GM23338 (cell line): ENCODE measurements at regions not wholly inside any gene's neighbourhood (a gene's known extent, or its start where the extent isn't known, plus 50 kb on each side); places are given as distances from the start of the nearest gene placed in this dataset.

Source experiments
- ATAC-seq: fragments of 200-7000 bp; cut with Tn5 transposase; 3 replicates; pipeline ENCODE4 v1.9.1; 2020
- DNase-seq: peaks from one replicate; pipeline ENCODE4 v3.0.0-alpha.2; 2015; ENCODE audit warnings: low spot score
- H2AFZ ChIP-seq: fragments of 200-600 bp; sonication (generic); 2 replicates; pipeline ENCODE4 v1.8.0; 2016; ENCODE audit warnings: antibody characterized with exemption, mild to moderate bottlenecking, moderate library complexity
- H3F3A ChIP-seq: fragments of 200-600 bp; sonication (generic); replicated peaks from 2 replicates; pipeline ENCODE4 v1.8.0; 2017; ENCODE audit warnings: antibody characterized with exemption, mixed run types, low read depth
- H3K27ac ChIP-seq: fragments of 200-600 bp; sonication (generic); 2 replicates; pipeline ENCODE4 v1.6.1; 2016; ENCODE audit warnings: low read depth
- H3K27me3 ChIP-seq: fragments of 200-600 bp; sonication (generic); 2 replicates; pipeline ENCODE4 v1.8.0; 2016; ENCODE audit warnings: mild to moderate bottlenecking, mixed run types, moderate library complexity; ENCODE audit not compliant: insufficient read depth
- H3K36me3 ChIP-seq: fragments of 200-600 bp; sonication (generic); 2 replicates; pipeline ENCODE4 v1.8.0; 2016; ENCODE audit warnings: mild to moderate bottlenecking; ENCODE audit not compliant: insufficient read depth
- H3K4me1 ChIP-seq: fragments of 200-600 bp; sonication (generic); 2 replicates; pipeline ENCODE4 v1.8.0; 2016; ENCODE audit warnings: mild to moderate bottlenecking, moderate library complexity; ENCODE audit not compliant: insufficient read depth
- H3K4me2 ChIP-seq: fragments of 200-600 bp; sonication (generic); 2 replicates; pipeline ENCODE4 v1.7.1; 2017; ENCODE audit warnings: mixed run types
- H3K4me3 ChIP-seq: fragments of 200-600 bp; sonication (generic); 2 replicates; pipeline ENCODE4 v1.6.1; 2016; ENCODE audit warnings: mixed run types
- H3K79me2 ChIP-seq: fragments of 200-600 bp; sonication (generic); replicated peaks from 2 replicates; pipeline ENCODE4 v1.8.0; 2017; ENCODE audit warnings: mild to moderate bottlenecking; ENCODE audit not compliant: insufficient read depth
- H3K9me2 ChIP-seq: fragments of 200-600 bp; sonication (generic); 2 replicates; pipeline ENCODE4 v1.8.0; 2017; ENCODE audit not compliant: insufficient read depth
- H4K20me1 ChIP-seq: fragments of 200-600 bp; sonication (generic); replicated peaks from 2 replicates; pipeline ENCODE4 v1.8.0; 2017; ENCODE audit warnings: mild to moderate bottlenecking; ENCODE audit not compliant: insufficient read depth
- H3K27ac Mint-ChIP-seq: 2 replicates; pipeline ENCODE4 v1.8.0; 2020; ENCODE audit warnings: inconsistent platforms, mild to moderate bottlenecking, moderate library complexity, mixed read lengths
- H3K27me3 Mint-ChIP-seq: 3 replicates; pipeline ENCODE4 v1.8.0; 2022; ENCODE audit warnings: low read depth, mild to moderate bottlenecking, moderate library complexity, mixed read lengths, inconsistent platforms; ENCODE audit not compliant: insufficient read depth, poor library complexity
- H3K36me3 Mint-ChIP-seq: 3 replicates; pipeline ENCODE4 v1.8.0; 2021; ENCODE audit warnings: low read depth, mild to moderate bottlenecking, inconsistent platforms, moderate library complexity, mixed read lengths
- H3K4me1 Mint-ChIP-seq: 3 replicates; pipeline ENCODE4 v1.8.0; 2020; ENCODE audit warnings: mild to moderate bottlenecking, inconsistent platforms, mixed read lengths
- H3K4me3 Mint-ChIP-seq: 3 replicates; pipeline ENCODE4 v1.8.0; 2021; ENCODE audit warnings: moderate library complexity, mild to moderate bottlenecking, inconsistent platforms, mixed read lengths
- H3K9me3 Mint-ChIP-seq: 3 replicates; pipeline ENCODE4 v1.8.0; 2020; ENCODE audit warnings: moderate library complexity, mild to moderate bottlenecking, inconsistent platforms, mixed read lengths
- CREB1 ChIP-seq: fragments of 250-450 bp; sonication (Bioruptor Pico); IDR thresholded peaks from 2 replicates; pipeline ENCODE4 v1.5.0; 2020; ENCODE audit warnings: low read depth, mild to moderate bottlenecking, moderate library complexity
- CTCF ChIP-seq, 2 experiments: fragments of 200-600 bp in 1 of 2; sonication (generic) in 1 of 2; conservative IDR thresholded peaks; 2 replicates each; pipeline versions ENCODE4 v1.5.1 to v1.6.1; 2016 to 2017; ENCODE audit warnings: antibody characterized with exemption in 2 of 2, low read depth in 2 of 2, mild to moderate bottlenecking in 2 of 2, moderate library complexity in 1 of 2
- EZH2 ChIP-seq: fragments of 200-600 bp; sonication (generic); IDR thresholded peaks from one replicate; pipeline ENCODE4 v1.8.0; 2017; ENCODE audit warnings: antibody characterized with exemption, mild to moderate bottlenecking, low read depth; ENCODE audit not compliant: unreplicated experiment
- EZH2phosphoT487 ChIP-seq: fragments of 200-600 bp; sonication (generic); IDR thresholded peaks from one replicate; pipeline ENCODE4 v1.8.1; 2018; ENCODE audit warnings: antibody characterized with exemption; ENCODE audit not compliant: unreplicated experiment
- NANOG ChIP-seq: IDR thresholded peaks from 2 replicates; pipeline ENCODE4 v1.6.1; 2016; ENCODE audit warnings: antibody characterized with exemption, borderline replicate concordance
- POLR2AphosphoS5 ChIP-seq: IDR thresholded peaks from 2 replicates; pipeline ENCODE4 v1.6.1; 2016; ENCODE audit warnings: antibody characterized with exemption, low read depth
- REST ChIP-seq: IDR thresholded peaks from one replicate; pipeline ENCODE4 v1.6.1; 2018; ENCODE audit warnings: antibody characterized with exemption; ENCODE audit not compliant: unreplicated experiment
- STAT1 ChIP-seq: IDR thresholded peaks from one replicate; pipeline ENCODE4 v1.6.1; 2016; ENCODE audit warnings: antibody characterized with exemption; ENCODE audit not compliant: unreplicated experiment
- ZNF462 ChIP-seq: fragments of 250-450 bp; sonication (Bioruptor Pico); IDR thresholded peaks from 2 replicates; pipeline ENCODE4 v1.5.0; 2020; ENCODE audit warnings: mild to moderate bottlenecking, moderate library complexity

GRCh38 chr16:55991843-55992242 is 116.7 kb upstream of the CES5A start:
- Mint-ChIP-seq H3K27ac (no peak overlapping the region), H3K36me3 (peaks cover 12% of the 10 kb centered on the region; the same call in 2 of the 3 replicates), H3K27me3 (peaks cover 3% of the 10 kb centered on the region), H3K4me1 (no peaks in the 10 kb centered on the region), H3K4me3 (no peak overlapping the region), H3K9me3 (peaks cover 16% of the 10 kb centered on the region; the same call in 2 of the 3 replicates)
- H3K27ac ChIP-seq, result no peak overlapping the region
- no peaks in the 10 kb centered on the region for H4K20me1 ChIP-seq
- DNase-seq (no peak), ATAC-seq (no peak)
- no peaks in the 10 kb centered on the region for H3F3A ChIP-seq
- no peaks in the 10 kb centered on the region for H3K79me2 ChIP-seq
- peaks cover 9% of the 10 kb centered on the region for H3K9me2 ChIP-seq
- H3K27me3 ChIP-seq, result no peaks in the 10 kb centered on the region
- no peaks in the 10 kb centered on the region for H3K4me1 ChIP-seq
- no peak overlapping the region for H2AFZ ChIP-seq
- H3K4me2 ChIP-seq, result no peak overlapping the region
- H3K36me3 ChIP-seq, result no peaks in the 10 kb centered on the region
- no peak for TF ChIP-seq EZH2phosphoT487
- TF ChIP-seq CTCF (conservative IDR thresholded peaks at IDR 0.05; ENCODE audit: low read depth in 2 of 2), result no peak
- no peak for TF ChIP-seq CREB1 (CRISPR knock-in tag)
- no peak for TF ChIP-seq NANOG
- no peak for TF ChIP-seq POLR2AphosphoS5
- H3K4me3 ChIP-seq, result no peak overlapping the region

GRCh38 chr16:55989569-55989907 is 114.4 kb upstream of the CES5A start:
- peaks cover 12% of the 10 kb centered on the region; the same call in 2 of the 3 replicates for H3K36me3 Mint-ChIP-seq
- Histone ChIP-seq H3F3A (no peaks in the 10 kb centered on the region), H3K4me1 (no peaks in the 10 kb centered on the region), H3K79me2 (no peaks in the 10 kb centered on the region), H3K4me3 (no peak overlapping the region), H3K27ac (no peak overlapping the region), H3K27me3 (no peaks in the 10 kb centered on the region), H3K36me3 (no peaks in the 10 kb centered on the region), H2AFZ (no peak overlapping the region), H4K20me1 (no peaks in the 10 kb centered on the region), H3K4me2 (no peak overlapping the region), H3K9me2 (peaks cover 13% of the 10 kb centered on the region)
- ATAC-seq, result no peak
- peaks cover 16% of the 10 kb centered on the region; the same call in 2 of the 3 replicates for H3K9me3 Mint-ChIP-seq
- no peaks in the 10 kb centered on the region for H3K4me1 Mint-ChIP-seq
- H3K27me3 Mint-ChIP-seq, result peaks cover 3% of the 10 kb centered on the region
- H3K4me3 Mint-ChIP-seq, result no peak overlapping the region
- TF ChIP-seq EZH2phosphoT487 (no peak), REST (no peak), ZNF462 (CRISPR knock-in tag) (no peak), STAT1 (no peak), EZH2 (no peak)
- DNase-seq, result no peak
- no peak overlapping the region for H3K27ac Mint-ChIP-seq
